HFFc6 (cell line): ENCODE measurements at regions not wholly inside any gene's neighbourhood (a gene's known extent, or its start where the extent isn't known, plus 50 kb on each side); places are given as distances from the start of the nearest gene placed in this dataset.

ENCODE experiments used
- DNase-seq: peaks from one replicate; pipeline ENCODE4 v3.0.0-alpha.2; 2018
- H3K27ac Mint-ChIP-seq: 2 replicates; pipeline ENCODE4 v1.8.0; 2020; ENCODE audit warnings: mild to moderate bottlenecking, mixed read lengths
- H3K27me3 Mint-ChIP-seq: 2 replicates; pipeline ENCODE4 v1.8.0; 2021; ENCODE audit warnings: mild to moderate bottlenecking, moderate library complexity, mixed read lengths; ENCODE audit not compliant: insufficient read depth
- H3K36me3 Mint-ChIP-seq: 2 replicates; pipeline ENCODE4 v1.8.0; 2021; ENCODE audit warnings: low read depth, mixed read lengths
- H3K4me1 Mint-ChIP-seq: 2 replicates; pipeline ENCODE4 v1.8.0; 2020; ENCODE audit warnings: low read depth, mixed read lengths
- H3K4me3 Mint-ChIP-seq: 2 replicates; pipeline ENCODE4 v1.8.0; 2020; ENCODE audit warnings: mild to moderate bottlenecking, moderate library complexity, mixed read lengths
- H3K9me3 Mint-ChIP-seq: 2 replicates; pipeline ENCODE4 v1.8.0; 2020; ENCODE audit warnings: mild to moderate bottlenecking, mixed read lengths
- TF ChIP-seq, protein P1 (sequence below): fragments of 200-600 bp; sonication (generic); IDR thresholded peaks from 2 replicates; pipeline ENCODE4 v1.5.0; 2021; ENCODE audit warnings: antibody characterized with exemption, mild to moderate bottlenecking

GRCh38 chr2:195202163-195202845 lies 454.7 kb upstream of the SLC39A10 start:
- H3K27me3 Mint-ChIP-seq = no peaks in the 10 kb centered on the region
- H3K27ac Mint-ChIP-seq = no peak overlapping the region
- H3K9me3 Mint-ChIP-seq = peaks cover 3% of the 10 kb centered on the region; the same call in 1 of the 2 replicates
- no peak for DNase-seq
- H3K36me3 Mint-ChIP-seq = no peaks in the 10 kb centered on the region
- no peak overlapping the region for H3K4me3 Mint-ChIP-seq
- H3K4me1 Mint-ChIP-seq = no peaks in the 10 kb centered on the region
- TF ChIP-seq, protein P1, sequence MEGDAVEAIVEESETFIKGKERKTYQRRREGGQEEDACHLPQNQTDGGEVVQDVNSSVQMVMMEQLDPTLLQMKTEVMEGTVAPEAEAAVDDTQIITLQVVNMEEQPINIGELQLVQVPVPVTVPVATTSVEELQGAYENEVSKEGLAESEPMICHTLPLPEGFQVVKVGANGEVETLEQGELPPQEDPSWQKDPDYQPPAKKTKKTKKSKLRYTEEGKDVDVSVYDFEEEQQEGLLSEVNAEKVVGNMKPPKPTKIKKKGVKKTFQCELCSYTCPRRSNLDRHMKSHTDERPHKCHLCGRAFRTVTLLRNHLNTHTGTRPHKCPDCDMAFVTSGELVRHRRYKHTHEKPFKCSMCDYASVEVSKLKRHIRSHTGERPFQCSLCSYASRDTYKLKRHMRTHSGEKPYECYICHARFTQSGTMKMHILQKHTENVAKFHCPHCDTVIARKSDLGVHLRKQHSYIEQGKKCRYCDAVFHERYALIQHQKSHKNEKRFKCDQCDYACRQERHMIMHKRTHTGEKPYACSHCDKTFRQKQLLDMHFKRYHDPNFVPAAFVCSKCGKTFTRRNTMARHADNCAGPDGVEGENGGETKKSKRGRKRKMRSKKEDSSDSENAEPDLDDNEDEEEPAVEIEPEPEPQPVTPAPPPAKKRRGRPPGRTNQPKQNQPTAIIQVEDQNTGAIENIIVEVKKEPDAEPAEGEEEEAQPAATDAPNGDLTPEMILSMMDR = no peak

GRCh38 chr2:195199864-195200263 lies 457.2 kb upstream of the SLC39A10 start:
- Mint-ChIP-seq H3K27me3 (no peaks in the 10 kb centered on the region), H3K9me3 (peaks cover 7% of the 10 kb centered on the region; the same call in 1 of the 2 replicates), H3K4me1 (no peaks in the 10 kb centered on the region), H3K27ac (no peak overlapping the region), H3K36me3 (no peaks in the 10 kb centered on the region), H3K4me3 (no peak overlapping the region)
- DNase-seq = no peak
- TF ChIP-seq, protein P1 = no peak

DNA sequence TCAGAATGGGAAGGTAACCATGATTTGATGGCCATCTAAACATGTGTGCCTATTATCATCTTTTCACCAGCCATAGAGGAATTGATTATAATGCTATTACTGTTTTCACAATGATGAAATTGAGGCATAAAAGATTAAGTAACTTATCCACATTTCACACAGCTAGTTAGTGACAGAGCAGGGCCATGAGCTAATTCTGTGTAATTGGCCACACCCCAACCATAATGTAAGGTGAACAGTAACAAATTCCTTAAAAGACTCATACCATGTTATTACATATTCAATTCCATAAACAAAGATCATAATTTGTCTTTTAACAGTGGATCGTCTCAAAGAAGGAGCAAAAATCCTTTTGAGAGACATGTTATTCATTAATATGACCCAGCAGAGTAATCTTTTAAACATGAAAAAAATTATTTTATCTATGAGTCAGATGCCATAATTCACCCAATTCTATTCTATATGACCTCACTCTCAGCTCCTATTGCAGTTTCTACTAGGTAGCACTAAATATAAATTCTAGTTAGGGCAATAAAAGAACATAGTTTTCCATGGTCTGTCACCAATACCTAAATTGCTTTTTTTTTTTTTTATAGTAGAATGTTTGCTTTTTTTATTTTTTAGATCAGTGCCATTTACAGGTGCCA lies 475.8 kb upstream of the SLC39A10 start:
- H3K4me3 Mint-ChIP-seq = no peak overlapping the region
- no peak for DNase-seq

DNA sequence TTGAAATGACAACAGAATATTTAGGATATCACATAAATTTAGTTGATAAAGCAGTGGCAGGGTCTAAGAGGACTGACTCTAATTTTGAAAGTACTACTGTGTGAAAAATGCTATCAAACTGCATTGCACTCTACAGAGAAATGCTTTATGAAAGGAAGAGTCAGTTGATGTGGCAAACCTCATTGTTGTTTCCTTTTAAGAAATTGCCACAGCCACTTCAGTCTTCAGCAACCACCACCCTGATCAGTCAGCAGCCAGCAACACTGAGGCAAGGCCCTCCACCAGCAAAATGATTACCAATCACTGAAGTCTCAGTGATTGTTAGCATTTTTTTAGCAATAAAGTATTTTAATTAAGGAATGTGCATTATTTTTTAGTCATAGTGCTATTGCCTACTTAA lies 488.7 kb upstream of the SLC39A10 start:
- Mint-ChIP-seq H3K27ac (no peak overlapping the region), H3K36me3 (no peaks in the 10 kb centered on the region), H3K9me3 (peaks cover 13% of the 10 kb centered on the region), H3K4me1 (no peaks in the 10 kb centered on the region), H3K4me3 (no peak overlapping the region), H3K27me3 (no peaks in the 10 kb centered on the region)
- TF ChIP-seq, protein P1 = no peak
- DNase-seq = no peak

More for the DNA sequence above, 475.8 kb upstream of the SLC39A10 start:
- TF ChIP-seq, protein P1 = no peak
- Mint-ChIP-seq H3K36me3 (no peaks in the 10 kb centered on the region), H3K9me3 (peaks cover 15% of the 10 kb centered on the region), H3K27ac (no peak overlapping the region), H3K4me1 (no peaks in the 10 kb centered on the region), H3K27me3 (no peaks in the 10 kb centered on the region; the same call in 1 of the 2 replicates)

- no peak overlapping the region for H3K27ac Mint-ChIP-seq
- TF ChIP-seq, protein P1 = no peak
- H3K4me1 Mint-ChIP-seq = no peaks in the 10 kb centered on the region
- H3K27me3 Mint-ChIP-seq = no peaks in the 10 kb centered on the region
- peaks cover 27% of the 10 kb centered on the region for H3K9me3 Mint-ChIP-seq
- no peaks in the 10 kb centered on the region for H3K36me3 Mint-ChIP-seq
- H3K4me3 Mint-ChIP-seq = no peak overlapping the region
- no peak for DNase-seq
Observed at GRCh38 chr2:195164930-195165329, 492.1 kb upstream of the SLC39A10 start.
